Neutrophil (primary cell): ENCODE measurements at regions not wholly inside any gene's neighbourhood (a gene's known extent, or its start where the extent isn't known, plus 50 kb on each side); places are given as distances from the start of the nearest gene placed in this dataset.
"Not testable (repeated sequence)": the region's sequence is repeated elsewhere in the genome, so short reads cannot be mapped to it uniquely, and the experiment has no call there.

Experiments used
- H3K27ac ChIP-seq: fragments of 200-600 bp; sonication (generic); 2 replicates; pipeline ENCODE4 v1.5.1; 2016; ENCODE audit warnings: mild to moderate bottlenecking, moderate library complexity
- H3K27me3 ChIP-seq: fragments of 200-600 bp; sonication (generic); 2 replicates; pipeline ENCODE4 v1.6.0; 2016; ENCODE audit warnings: mild to moderate bottlenecking
- H3K36me3 ChIP-seq: fragments of 200-600 bp; sonication (generic); 2 replicates; pipeline ENCODE4 v1.5.1; 2017
- H3K4me1 ChIP-seq, 2 experiments: fragments of 200-600 bp in 1 of 2; sonication (generic) in 1 of 2; 1 replicate in 1 of 2; 2 replicates in 1 of 2; pipeline versions ENCODE4 v1.5.1 to v1.6.1; 2013 to 2016; ENCODE audit warnings: low read depth in 1 of 2, low read length in 1 of 2, mild to moderate bottlenecking in 1 of 2, moderate library complexity in 1 of 2; ENCODE audit not compliant: control insufficient read depth in 1 of 2, insufficient read depth in 1 of 2
- H3K4me3 ChIP-seq, 2 experiments: fragments of 200-600 bp in 1 of 2; sonication (generic) in 1 of 2; 1 replicate in 1 of 2; 2 replicates in 1 of 2; pipeline ENCODE4 v1.5.1; 2013 to 2016; ENCODE audit warnings: low read depth in 1 of 2, low read length in 1 of 2, mild to moderate bottlenecking in 1 of 2, moderate library complexity in 1 of 2
- H3K9me3 ChIP-seq: fragments of 200-600 bp; sonication (generic); 2 replicates; pipeline ENCODE4 v1.5.1; 2016
- CTCF ChIP-seq: fragments of 200-600 bp; sonication (generic); IDR thresholded peaks from 2 replicates; pipeline ENCODE4 v1.5.1; 2016; ENCODE audit warnings: antibody characterized with exemption

GRCh38 chr19:29880498-29881081 is 61.4 kb upstream of the URI1 start:
- Histone ChIP-seq H3K4me3 (no peak overlapping the region), H3K27me3 (peaks cover 7% of the 10 kb centered on the region), H3K27ac (no peak overlapping the region), H3K9me3 (no peaks in the 10 kb centered on the region), H3K4me1 (no peaks in the 10 kb centered on the region), H3K36me3 (no peaks in the 10 kb centered on the region)
- TF ChIP-seq CTCF, result no peak

GRCh38 chr19:29881386-29881785 is 60.7 kb upstream of the URI1 start:
- Histone ChIP-seq H3K4me1 (no peaks in the 10 kb centered on the region), H3K9me3 (no peaks in the 10 kb centered on the region)

DNA sequence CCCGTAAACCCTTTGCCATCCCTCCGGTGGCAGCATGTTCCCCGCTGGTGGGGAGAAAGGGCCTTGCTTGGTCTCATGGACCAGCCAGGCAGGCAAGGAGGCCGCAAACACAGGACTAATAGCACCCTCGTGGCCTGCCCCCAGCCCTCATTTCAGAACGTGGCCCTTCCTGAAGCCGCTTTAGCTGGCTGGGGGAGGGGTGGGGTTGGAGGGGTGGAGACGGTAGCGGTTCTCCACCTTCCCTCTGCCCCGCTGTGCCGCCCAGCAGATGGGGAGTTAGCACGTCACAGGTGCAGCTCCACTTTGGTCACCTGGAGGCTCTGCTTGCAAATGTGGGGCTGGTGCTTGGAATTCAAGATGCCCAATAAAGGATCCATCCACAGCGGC is 59.3 kb upstream of the URI1 start:
- no peaks in the 10 kb centered on the region for H3K27me3 ChIP-seq
- TF ChIP-seq CTCF, result no peak

More at GRCh38 chr19:29881386-29881785, 60.7 kb upstream of the URI1 start:
- Histone ChIP-seq H3K36me3 (no peaks in the 10 kb centered on the region), H3K4me3 (no peak overlapping the region), H3K27ac (no peak overlapping the region), H3K27me3 (no peaks in the 10 kb centered on the region)
- TF ChIP-seq CTCF, result no peak

GRCh38 chr19:29884044-29884443 is 58.0 kb upstream of the URI1 start:
- no peak for TF ChIP-seq CTCF
- peaks cover 6 to 7% of the 10 kb centered on the region in 2 experiments for H3K4me1 ChIP-seq
- H3K27me3 ChIP-seq, result no peaks in the 10 kb centered on the region
- no peaks in the 10 kb centered on the region for H3K9me3 ChIP-seq
- no peak overlapping the region for H3K27ac ChIP-seq
- no peaks in the 10 kb centered on the region for H3K36me3 ChIP-seq
- no peak overlapping the region for H3K4me3 ChIP-seq

More for the DNA sequence above, 59.3 kb upstream of the URI1 start:
- H3K36me3 ChIP-seq, result no peaks in the 10 kb centered on the region
- H3K4me3 ChIP-seq, result no peak overlapping the region
- no peaks in the 10 kb centered on the region for H3K9me3 ChIP-seq
- peaks cover 5 to 6% of the 10 kb centered on the region in 2 experiments for H3K4me1 ChIP-seq
- H3K27ac ChIP-seq, result no peak overlapping the region

DNA sequence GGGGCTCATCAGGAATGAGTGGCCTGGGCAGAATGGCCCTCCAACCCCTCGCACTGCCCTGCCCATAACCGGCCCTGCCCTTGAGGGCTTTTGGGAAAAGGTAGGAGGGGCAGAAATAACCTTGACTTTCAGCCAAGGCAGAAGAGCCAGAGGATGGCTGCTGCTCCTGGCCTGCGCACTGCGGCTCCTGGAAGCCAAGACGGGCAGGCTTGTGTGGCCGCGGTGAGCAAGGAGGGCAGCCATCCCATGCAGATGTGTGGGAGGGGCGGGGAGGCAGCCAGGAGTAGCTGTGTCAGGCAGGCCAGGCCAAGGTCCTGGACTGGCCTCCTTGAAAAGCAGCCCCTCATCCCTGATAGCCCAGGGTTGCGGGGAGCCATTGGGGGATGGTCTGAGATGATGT is 57.6 kb upstream of the URI1 start:
- no peaks in the 10 kb centered on the region for H3K9me3 ChIP-seq
- no peaks in the 10 kb centered on the region for H3K36me3 ChIP-seq
- no peak overlapping the region for H3K27ac ChIP-seq
- TF ChIP-seq CTCF, result no peak
- H3K4me1 ChIP-seq, result peaks cover 6 to 7% of the 10 kb centered on the region in 2 experiments
- H3K27me3 ChIP-seq, result no peaks in the 10 kb centered on the region
- no peak overlapping the region for H3K4me3 ChIP-seq

- not testable (repeated sequence) for H3K27ac ChIP-seq, H3K27me3 ChIP-seq, H3K4me3 ChIP-seq, H3K9me3 ChIP-seq, H3K36me3 ChIP-seq, H3K4me1 ChIP-seq
Measured at GRCh38 chr19:29886106-29886505, 55.9 kb upstream of the URI1 start.
